HepG2 (cell line): ENCODE measurements at regions not wholly inside any gene's neighbourhood (a gene's known extent, or its start where the extent isn't known, plus 50 kb on each side); places are given as distances from the start of the nearest gene placed in this dataset.

Source experiments
- FOXM1 ChIP-seq: sonication (generic); formaldehyde crosslinking; IDR thresholded peaks from 2 replicates; pipeline ENCODE4 v1.5.0; 2020; ENCODE audit warnings: missing genetic modification reagents
- JUNB ChIP-seq: sonication (generic); formaldehyde crosslinking; IDR thresholded peaks from 2 replicates; pipeline ENCODE4 v1.8.0; 2022; ENCODE audit warnings: missing genetic modification reagents, mild to moderate bottlenecking, borderline replicate concordance
- MAFK ChIP-seq, 2 experiments: IDR thresholded peaks in 1 of 2; conservative IDR thresholded peaks in 1 of 2; 2 replicates each; pipeline ENCODE4 v1.6.1; 2011; ENCODE audit warnings: improper control_type of control experiment in 2 of 2, low read length in 2 of 2
- MYNN ChIP-seq: sonication (generic); formaldehyde crosslinking; IDR thresholded peaks from 2 replicates; pipeline ENCODE4 v1.4.0; 2020; ENCODE audit warnings: mild to moderate bottlenecking, low read depth, missing genetic modification reagents
- RFX5 ChIP-seq: IDR thresholded peaks from 2 replicates; pipeline ENCODE4 v1.6.1; 2011; ENCODE audit warnings: low read depth, low read length, improper control_type of control experiment
- SIN3B ChIP-seq: fragments of 150-350 bp; IDR thresholded peaks from 2 replicates; pipeline ENCODE4 v1.6.1; 2014; ENCODE audit warnings: low read length
- SP2 ChIP-seq: sonication (generic); formaldehyde crosslinking; IDR thresholded peaks from 2 replicates; pipeline ENCODE4 v1.5.1; 2020; ENCODE audit warnings: mild to moderate bottlenecking, missing genetic modification reagents
- ZBTB21 ChIP-seq: sonication (generic); formaldehyde crosslinking; IDR thresholded peaks from 2 replicates; pipeline ENCODE4 v1.4.0; 2020; ENCODE audit warnings: missing genetic modification reagents
- TF ChIP-seq, protein P1 (sequence below): sonication (generic); formaldehyde crosslinking; IDR thresholded peaks from 2 replicates; pipeline ENCODE4 v1.5.0; 2020; ENCODE audit warnings: mild to moderate bottlenecking, missing genetic modification reagents, moderate library complexity
- TF ChIP-seq, protein P2 (sequence below): sonication (generic); formaldehyde crosslinking; IDR thresholded peaks from 2 replicates; pipeline ENCODE4 v1.5.0; 2020; ENCODE audit warnings: missing genetic modification reagents
- TF ChIP-seq, protein P3 (sequence below), 2 experiments: IDR thresholded peaks; 2 replicates each; pipeline ENCODE4 v1.6.1; 2011 to 2012; ENCODE audit warnings: low read length in 2 of 2, borderline replicate concordance in 1 of 2, low read depth in 1 of 2, mild to moderate bottlenecking in 1 of 2, moderate library complexity in 1 of 2

DNA sequence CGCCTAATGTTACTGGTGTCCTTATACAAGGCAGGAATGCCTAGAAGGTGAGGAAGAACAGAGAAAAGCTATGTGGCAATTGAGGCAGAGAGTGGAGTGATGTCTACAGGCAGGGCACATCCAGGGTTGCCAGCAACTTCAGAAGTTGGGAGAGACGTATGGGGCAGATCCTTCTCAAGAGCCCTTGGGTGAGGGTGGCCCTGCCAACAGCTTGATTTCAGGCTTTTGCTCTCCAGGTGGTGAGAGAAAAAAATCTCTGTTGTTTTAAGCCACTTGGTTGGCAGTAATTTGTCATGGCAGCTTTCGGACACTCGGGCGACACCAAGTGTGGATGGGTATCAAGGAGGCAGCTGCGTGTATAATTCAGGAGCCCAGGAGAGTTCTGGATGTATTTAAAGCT is 217.4 kb upstream of the SMIM21 start:
- TF ChIP-seq FOXM1 (CRISPR knock-in tag) (no peak), ZBTB21 (no peak), JUNB (CRISPR knock-in tag) (no peak), SIN3B (no peak), SP2 (CRISPR knock-in tag) (no peak), MYNN (CRISPR knock-in tag) (no peak), MAFK (conservative IDR thresholded peaks at IDR 0.05 in 1 of 2, IDR thresholded peaks at IDR 0.05 in 1 of 2; ENCODE audit: low read length in 2 of 2) (no peak), RFX5 (no peak)
- TF ChIP-seq, protein P1, sequence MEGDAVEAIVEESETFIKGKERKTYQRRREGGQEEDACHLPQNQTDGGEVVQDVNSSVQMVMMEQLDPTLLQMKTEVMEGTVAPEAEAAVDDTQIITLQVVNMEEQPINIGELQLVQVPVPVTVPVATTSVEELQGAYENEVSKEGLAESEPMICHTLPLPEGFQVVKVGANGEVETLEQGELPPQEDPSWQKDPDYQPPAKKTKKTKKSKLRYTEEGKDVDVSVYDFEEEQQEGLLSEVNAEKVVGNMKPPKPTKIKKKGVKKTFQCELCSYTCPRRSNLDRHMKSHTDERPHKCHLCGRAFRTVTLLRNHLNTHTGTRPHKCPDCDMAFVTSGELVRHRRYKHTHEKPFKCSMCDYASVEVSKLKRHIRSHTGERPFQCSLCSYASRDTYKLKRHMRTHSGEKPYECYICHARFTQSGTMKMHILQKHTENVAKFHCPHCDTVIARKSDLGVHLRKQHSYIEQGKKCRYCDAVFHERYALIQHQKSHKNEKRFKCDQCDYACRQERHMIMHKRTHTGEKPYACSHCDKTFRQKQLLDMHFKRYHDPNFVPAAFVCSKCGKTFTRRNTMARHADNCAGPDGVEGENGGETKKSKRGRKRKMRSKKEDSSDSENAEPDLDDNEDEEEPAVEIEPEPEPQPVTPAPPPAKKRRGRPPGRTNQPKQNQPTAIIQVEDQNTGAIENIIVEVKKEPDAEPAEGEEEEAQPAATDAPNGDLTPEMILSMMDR (CRISPR knock-in tag) = no peak
- TF ChIP-seq, protein P2, sequence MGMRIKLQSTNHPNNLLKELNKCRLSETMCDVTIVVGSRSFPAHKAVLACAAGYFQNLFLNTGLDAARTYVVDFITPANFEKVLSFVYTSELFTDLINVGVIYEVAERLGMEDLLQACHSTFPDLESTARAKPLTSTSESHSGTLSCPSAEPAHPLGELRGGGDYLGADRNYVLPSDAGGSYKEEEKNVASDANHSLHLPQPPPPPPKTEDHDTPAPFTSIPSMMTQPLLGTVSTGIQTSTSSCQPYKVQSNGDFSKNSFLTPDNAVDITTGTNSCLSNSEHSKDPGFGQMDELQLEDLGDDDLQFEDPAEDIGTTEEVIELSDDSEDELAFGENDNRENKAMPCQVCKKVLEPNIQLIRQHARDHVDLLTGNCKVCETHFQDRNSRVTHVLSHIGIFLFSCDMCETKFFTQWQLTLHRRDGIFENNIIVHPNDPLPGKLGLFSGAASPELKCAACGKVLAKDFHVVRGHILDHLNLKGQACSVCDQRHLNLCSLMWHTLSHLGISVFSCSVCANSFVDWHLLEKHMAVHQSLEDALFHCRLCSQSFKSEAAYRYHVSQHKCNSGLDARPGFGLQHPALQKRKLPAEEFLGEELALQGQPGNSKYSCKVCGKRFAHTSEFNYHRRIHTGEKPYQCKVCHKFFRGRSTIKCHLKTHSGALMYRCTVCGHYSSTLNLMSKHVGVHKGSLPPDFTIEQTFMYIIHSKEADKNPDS = no peak
- TF ChIP-seq, protein P3, sequence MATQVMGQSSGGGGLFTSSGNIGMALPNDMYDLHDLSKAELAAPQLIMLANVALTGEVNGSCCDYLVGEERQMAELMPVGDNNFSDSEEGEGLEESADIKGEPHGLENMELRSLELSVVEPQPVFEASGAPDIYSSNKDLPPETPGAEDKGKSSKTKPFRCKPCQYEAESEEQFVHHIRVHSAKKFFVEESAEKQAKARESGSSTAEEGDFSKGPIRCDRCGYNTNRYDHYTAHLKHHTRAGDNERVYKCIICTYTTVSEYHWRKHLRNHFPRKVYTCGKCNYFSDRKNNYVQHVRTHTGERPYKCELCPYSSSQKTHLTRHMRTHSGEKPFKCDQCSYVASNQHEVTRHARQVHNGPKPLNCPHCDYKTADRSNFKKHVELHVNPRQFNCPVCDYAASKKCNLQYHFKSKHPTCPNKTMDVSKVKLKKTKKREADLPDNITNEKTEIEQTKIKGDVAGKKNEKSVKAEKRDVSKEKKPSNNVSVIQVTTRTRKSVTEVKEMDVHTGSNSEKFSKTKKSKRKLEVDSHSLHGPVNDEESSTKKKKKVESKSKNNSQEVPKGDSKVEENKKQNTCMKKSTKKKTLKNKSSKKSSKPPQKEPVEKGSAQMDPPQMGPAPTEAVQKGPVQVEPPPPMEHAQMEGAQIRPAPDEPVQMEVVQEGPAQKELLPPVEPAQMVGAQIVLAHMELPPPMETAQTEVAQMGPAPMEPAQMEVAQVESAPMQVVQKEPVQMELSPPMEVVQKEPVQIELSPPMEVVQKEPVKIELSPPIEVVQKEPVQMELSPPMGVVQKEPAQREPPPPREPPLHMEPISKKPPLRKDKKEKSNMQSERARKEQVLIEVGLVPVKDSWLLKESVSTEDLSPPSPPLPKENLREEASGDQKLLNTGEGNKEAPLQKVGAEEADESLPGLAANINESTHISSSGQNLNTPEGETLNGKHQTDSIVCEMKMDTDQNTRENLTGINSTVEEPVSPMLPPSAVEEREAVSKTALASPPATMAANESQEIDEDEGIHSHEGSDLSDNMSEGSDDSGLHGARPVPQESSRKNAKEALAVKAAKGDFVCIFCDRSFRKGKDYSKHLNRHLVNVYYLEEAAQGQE (IDR thresholded peaks at IDR 0.05; ENCODE audit: borderline replicate concordance in 1 of 2, low read depth in 1 of 2, low read length in 2 of 2) = no peak
